ENCODE measurements at regions not wholly inside any gene's neighbourhood (a gene's known extent, or its start where the extent isn't known, plus 50 kb on each side); places are given as distances from the start of the nearest gene placed in this dataset.
"Not testable (repeated sequence)": the region's sequence is repeated elsewhere in the genome, so short reads cannot be mapped to it uniquely, and the experiment has no call there.

DNA sequence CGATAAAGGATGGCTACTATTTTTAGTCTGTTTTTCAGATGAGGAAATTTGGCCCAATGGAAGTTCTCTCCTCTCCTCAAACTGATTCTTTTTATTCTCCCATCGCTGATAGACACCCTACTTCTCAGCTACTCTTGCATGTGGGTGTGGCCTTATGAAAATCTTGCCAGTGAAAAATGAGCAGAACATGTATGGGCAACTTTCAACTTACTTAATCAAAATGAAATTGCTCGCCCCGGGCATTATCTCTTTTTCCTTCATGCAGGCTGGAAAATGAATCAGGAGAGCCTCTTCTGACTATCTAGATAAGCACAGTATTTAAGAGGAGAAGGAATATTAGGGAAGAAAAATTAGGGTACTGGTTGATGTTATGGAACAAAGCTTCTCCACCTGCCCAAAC, 2354.7 kb upstream of the RAG2 start:
- DNase-seq, result no peak
- Histone ChIP-seq H3K36me3 (replicated peaks; ENCODE audit: control insufficient read depth, insufficient read depth, low read length) (no peaks in the 10 kb centered on the region), H3K4me3 (ENCODE audit: insufficient read depth, low read depth, low read length) (no peak overlapping the region), H3K27me3 (ENCODE audit: control insufficient read depth, insufficient read depth, low read length) (no peaks in the 10 kb centered on the region)

DNA sequence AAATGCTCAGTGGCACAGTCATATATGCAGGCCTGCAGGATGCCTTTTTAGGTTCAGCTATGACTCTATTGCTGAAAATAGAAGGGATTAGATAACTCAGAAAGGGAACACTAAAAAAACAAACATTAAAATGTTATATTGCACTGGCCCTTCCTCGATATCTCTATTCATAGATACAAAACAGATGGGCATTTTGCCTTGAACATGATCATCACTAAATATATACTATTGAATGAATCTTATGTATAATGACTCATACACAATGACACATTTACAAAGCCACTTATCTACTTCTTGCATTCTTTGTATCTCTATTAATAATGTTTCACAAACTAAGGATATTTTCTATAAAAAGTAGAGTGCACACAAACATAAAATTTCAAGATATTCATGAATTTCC, 2352.8 kb upstream of the RAG2 start:
- no peak overlapping the region for H3K4me3 ChIP-seq (ENCODE audit: insufficient read depth, low read depth, low read length)
- no peaks in the 10 kb centered on the region for H3K36me3 ChIP-seq (replicated peaks; ENCODE audit: control insufficient read depth, insufficient read depth, low read length)
- H3K27me3 ChIP-seq (ENCODE audit: control insufficient read depth, insufficient read depth, low read length), result no peaks in the 10 kb centered on the region
- DNase-seq, result no peak

DNA sequence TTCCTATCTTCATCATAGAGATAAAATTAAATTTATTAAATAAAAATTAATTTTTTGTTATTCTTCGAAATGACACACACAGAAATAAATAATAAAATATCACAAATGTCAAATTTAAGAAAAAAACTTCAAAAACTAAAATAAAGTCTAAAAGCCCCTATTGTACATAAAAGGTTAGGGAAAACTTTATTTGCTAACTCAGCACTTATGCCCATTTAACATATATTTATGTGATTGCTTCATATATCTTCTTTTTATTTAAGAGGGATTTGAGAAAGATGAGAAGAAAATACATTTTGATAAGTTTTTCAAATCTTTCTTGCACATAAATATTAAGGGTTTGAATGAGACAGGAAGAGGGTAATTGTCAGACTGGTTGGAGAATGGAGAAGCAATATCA, 2350.4 kb upstream of the RAG2 start:
- Histone ChIP-seq H3K36me3 (replicated peaks; ENCODE audit: control insufficient read depth, insufficient read depth, low read length) (no peaks in the 10 kb centered on the region), H3K4me3 (ENCODE audit: insufficient read depth, low read depth, low read length) (no peak overlapping the region), H3K27me3 (ENCODE audit: control insufficient read depth, insufficient read depth, low read length) (no peaks in the 10 kb centered on the region)
- DNase-seq, result no peak

DNA sequence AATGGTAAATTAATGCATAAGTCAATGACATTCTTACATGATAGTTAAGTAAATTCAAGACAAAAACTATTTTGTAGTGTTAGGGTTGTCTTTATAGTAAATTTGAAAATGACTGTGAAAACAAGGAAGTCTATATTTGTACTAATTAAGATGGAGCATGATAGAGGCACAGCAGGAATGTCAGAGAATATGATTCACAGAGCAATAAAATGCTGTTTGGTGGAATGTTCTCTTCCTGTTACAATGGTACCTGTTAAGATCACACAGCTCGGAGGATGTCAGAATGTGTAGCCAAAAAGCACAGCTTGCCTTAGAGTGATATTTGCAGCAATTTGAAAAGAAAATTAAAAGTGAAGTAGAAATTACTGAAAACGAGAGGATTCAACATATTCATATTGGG, 2339.7 kb upstream of the RAG2 start:
- Histone ChIP-seq H3K36me3 (replicated peaks; ENCODE audit: control insufficient read depth, insufficient read depth, low read length) (no peaks in the 10 kb centered on the region), H3K27me3 (ENCODE audit: control insufficient read depth, insufficient read depth, low read length) (no peaks in the 10 kb centered on the region), H3K4me3 (ENCODE audit: insufficient read depth, low read depth, low read length) (no peak overlapping the region)
- no peak for DNase-seq

DNA sequence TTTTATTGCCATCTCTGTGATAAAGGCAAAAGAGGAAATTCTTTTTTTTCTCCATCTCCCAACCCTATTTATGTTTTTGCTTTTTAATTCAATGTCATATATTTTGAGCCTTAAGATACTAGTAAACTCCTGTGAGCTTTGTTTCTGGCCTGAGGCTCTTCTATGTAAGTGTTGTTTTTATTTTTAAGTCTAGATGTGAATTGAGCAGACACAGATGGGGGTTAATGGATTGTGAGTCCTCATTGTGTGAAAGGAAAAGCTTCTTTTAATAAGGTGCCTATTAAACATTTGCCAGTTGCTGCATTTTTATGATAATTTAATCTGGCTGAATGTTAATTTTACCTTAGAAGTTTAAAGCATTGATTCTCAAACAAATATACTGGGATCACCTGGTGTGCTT, 2337.9 kb upstream of the RAG2 start:
- Histone ChIP-seq H3K27me3 (ENCODE audit: control insufficient read depth, insufficient read depth, low read length) (no peaks in the 10 kb centered on the region), H3K4me3 (ENCODE audit: insufficient read depth, low read depth, low read length) (no peak overlapping the region), H3K36me3 (replicated peaks; ENCODE audit: control insufficient read depth, insufficient read depth, low read length) (no peaks in the 10 kb centered on the region)
- no peak for DNase-seq

DNA sequence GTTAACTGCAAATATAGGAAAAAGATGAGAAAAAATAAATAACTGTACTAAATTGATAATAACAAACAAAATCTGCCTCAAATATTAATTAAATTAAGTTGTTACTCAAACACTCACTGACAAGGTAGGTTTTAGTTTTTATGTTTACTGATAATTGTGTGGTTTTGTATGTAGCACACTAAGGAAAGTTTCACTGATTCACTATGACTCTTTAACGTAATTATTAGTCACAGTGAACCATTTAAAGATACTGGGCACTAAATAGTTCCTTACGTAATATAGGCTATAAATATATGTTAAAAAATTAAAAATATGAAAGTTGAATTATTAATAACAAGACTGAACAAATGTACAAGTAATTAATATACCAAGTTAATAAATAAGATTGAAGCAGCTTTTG, 2330.0 kb upstream of the RAG2 start:
- Histone ChIP-seq H3K27me3 (ENCODE audit: control insufficient read depth, insufficient read depth, low read length) (no peaks in the 10 kb centered on the region), H3K4me3 (ENCODE audit: insufficient read depth, low read depth, low read length) (no peak overlapping the region), H3K36me3 (replicated peaks; ENCODE audit: control insufficient read depth, insufficient read depth, low read length) (no peaks in the 10 kb centered on the region)
- no peak for DNase-seq

DNA sequence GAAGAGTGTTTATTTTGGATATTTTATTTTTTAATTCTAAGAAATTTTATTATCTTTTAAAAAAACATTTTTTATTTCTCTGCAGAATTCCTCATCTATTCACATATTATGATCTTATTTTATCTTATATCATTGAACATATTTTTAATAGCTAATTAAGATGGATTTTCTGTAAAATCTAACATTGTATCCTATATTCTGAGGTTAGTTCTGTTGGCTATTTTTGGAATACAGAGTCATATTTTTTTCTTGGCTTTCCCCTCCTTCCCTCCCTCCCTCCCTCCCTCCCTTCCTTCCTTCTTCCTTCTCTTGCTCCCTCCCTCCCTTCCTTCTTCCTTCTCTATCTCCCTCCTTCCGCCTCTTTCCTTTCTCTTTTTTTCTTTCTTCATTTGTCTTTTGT, 2326.6 kb upstream of the RAG2 start:
- Histone ChIP-seq H3K27me3 (ENCODE audit: control insufficient read depth, insufficient read depth, low read length) (no peaks in the 10 kb centered on the region), H3K4me3 (ENCODE audit: insufficient read depth, low read depth, low read length) (no peak overlapping the region), H3K36me3 (replicated peaks; ENCODE audit: control insufficient read depth, insufficient read depth, low read length) (no peaks in the 10 kb centered on the region)
- no peak for DNase-seq

DNA sequence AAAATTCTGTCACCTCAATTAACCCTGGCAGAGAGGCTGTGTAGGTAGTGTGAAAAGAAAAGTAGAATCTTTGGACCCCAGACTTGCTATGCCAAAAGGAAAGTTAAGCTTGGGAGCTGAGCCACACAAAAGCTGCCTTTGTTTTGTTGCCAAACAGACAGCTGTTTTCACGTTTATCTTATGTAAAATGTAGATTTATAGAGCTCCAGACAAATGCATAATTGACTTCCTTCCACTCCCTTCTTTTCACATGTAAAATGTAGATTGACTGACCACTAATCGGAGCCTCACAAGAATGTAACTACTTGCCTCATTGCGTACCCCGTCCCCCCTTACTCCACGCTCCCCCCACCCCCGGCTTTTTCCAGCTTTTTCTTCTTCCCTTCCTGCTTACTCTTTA, 2302.2 kb upstream of the RAG2 start:
- no peaks in the 10 kb centered on the region for H3K36me3 ChIP-seq (replicated peaks; ENCODE audit: control insufficient read depth, insufficient read depth, low read length)
- no peaks in the 10 kb centered on the region for H3K27me3 ChIP-seq (ENCODE audit: control insufficient read depth, insufficient read depth, low read length)
- DNase-seq, result no peak
- no peak overlapping the region for H3K4me3 ChIP-seq (ENCODE audit: insufficient read depth, low read depth, low read length)

DNA sequence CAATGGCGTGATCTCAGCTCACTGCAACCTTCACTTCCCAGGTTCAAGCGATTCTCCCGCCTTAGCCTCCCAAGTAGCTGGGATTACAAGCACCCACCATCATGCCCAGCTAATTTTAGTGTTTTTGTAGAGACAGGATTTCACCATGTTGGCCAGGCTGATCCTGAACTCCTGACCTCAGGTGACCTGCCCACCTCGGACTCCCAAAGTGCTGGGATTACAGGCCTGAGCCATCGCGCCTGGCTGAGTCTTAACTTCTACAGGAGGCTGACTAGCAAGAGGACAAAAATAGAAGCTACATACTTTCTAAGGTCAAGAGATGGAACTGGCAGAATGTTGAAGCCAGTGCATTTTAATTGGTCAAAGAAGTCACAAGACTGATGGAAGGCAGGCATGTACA, 2296.2 kb upstream of the RAG2 start:
- H3K27me3 ChIP-seq (ENCODE audit: control insufficient read depth, insufficient read depth, low read length); H3K36me3 ChIP-seq (replicated peaks; ENCODE audit: control insufficient read depth, insufficient read depth, low read length); DNase-seq; H3K4me3 ChIP-seq (ENCODE audit: insufficient read depth, low read depth, low read length): not testable (repeated sequence)

DNA sequence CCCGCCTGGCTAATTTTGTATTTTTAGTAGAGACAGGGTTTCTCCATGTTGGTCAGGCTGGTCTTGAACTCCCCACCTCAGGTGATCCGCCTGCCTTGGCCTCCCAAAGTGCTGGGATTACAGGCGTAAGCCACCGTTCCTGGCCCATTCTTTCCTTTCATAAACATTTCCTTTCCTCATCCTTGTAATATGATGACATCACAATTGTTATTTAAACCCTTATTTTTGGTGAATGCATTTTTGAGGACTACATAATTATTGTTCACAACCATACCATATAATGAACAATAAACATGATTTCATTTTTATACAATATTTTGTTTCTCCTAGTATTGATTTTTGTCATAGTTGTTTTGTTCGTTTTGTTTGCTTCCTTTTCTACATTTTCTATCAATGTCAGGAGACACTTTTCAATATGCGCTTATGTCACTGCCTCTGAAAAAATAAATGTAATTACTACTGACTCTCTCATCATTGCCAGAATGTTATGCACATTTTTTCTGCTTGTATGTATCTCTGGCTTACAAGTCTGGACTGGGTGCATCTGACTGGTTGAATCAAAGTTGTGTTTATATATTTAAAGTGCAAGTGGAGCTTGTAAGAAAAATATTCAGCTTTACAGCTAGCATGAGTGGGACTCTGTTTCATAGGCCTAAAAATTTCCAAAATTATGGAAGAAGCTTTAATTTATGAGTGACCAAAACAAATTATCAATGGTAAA, 2286.3 kb upstream of the RAG2 start:
- Histone ChIP-seq H3K27me3 (ENCODE audit: control insufficient read depth, insufficient read depth, low read length) (no peaks in the 10 kb centered on the region), H3K36me3 (replicated peaks; ENCODE audit: control insufficient read depth, insufficient read depth, low read length) (no peaks in the 10 kb centered on the region), H3K4me3 (ENCODE audit: insufficient read depth, low read depth, low read length) (no peak overlapping the region)
- no peak for DNase-seq

DNA sequence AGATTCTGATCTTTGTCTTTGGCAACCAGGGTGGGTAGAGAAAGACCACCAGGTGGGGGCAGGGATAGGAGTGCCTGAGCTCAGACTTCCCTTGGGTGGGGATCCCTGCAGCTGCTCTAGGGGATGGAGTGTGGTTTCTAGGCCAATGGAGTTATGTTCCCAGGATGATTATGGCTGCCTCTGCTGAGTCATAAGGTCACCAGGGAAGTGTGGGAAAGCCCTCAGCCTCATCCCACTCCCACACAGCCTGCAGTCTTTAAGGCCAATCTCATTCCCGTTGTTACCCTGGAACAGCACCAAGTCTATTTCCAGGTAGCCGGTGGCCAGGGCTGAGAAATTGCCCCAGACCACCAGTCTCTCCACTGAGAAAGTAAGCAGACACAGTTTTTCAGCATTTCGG, 2269.3 kb upstream of the RAG2 start:
- no peak for DNase-seq
- Histone ChIP-seq H3K27me3 (ENCODE audit: control insufficient read depth, insufficient read depth, low read length) (no peaks in the 10 kb centered on the region), H3K36me3 (replicated peaks; ENCODE audit: control insufficient read depth, insufficient read depth, low read length) (no peaks in the 10 kb centered on the region), H3K4me3 (ENCODE audit: insufficient read depth, low read depth, low read length) (no peak overlapping the region)

DNA sequence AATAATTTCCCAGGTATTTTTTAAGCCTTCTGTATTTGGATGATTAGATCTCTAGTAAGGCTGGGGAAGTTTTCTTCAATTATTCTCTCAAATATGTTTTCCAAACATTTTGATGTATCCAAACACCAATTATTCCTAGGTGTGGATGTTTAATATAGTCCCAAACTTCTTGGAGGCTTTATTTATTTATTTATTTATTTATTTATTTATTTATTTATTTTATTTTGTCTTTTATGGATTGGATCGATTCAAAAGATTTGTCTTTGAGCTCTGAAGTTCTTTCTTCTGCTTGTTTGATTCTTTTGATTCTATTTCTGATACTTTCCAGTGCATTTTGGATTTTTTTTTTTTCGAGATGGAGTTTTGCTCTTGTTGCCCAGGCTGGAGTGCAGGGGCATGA, 2267.9 kb upstream of the RAG2 start:
- Histone ChIP-seq H3K27me3 (ENCODE audit: control insufficient read depth, insufficient read depth, low read length) (no peaks in the 10 kb centered on the region), H3K36me3 (replicated peaks; ENCODE audit: control insufficient read depth, insufficient read depth, low read length) (no peaks in the 10 kb centered on the region), H3K4me3 (ENCODE audit: insufficient read depth, low read depth, low read length) (no peak overlapping the region)
- DNase-seq, result no peak

DNA sequence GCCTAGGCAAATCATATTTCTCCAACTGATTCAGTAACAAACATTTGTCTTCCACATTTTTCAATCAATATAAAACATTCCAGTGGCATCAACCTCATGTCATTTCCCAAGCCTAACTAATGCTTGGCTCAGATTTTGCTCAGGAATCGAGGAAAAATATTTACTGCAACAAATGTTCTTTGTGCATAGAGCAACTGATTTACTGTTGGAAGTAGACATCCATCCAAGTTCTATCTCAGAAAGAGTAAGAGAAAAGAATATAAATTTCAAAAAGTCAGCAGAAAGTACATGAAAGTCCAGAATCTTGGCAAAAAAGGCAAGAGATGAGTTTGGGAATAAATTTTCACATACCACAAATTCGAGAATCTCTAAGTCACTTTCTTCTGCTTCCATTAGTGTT, 2245.0 kb upstream of the RAG2 start:
- DNase-seq, result no peak
- Histone ChIP-seq H3K4me3 (ENCODE audit: insufficient read depth, low read depth, low read length) (no peak overlapping the region), H3K36me3 (replicated peaks; ENCODE audit: control insufficient read depth, insufficient read depth, low read length) (no peaks in the 10 kb centered on the region), H3K27me3 (ENCODE audit: control insufficient read depth, insufficient read depth, low read length) (no peaks in the 10 kb centered on the region)

DNA sequence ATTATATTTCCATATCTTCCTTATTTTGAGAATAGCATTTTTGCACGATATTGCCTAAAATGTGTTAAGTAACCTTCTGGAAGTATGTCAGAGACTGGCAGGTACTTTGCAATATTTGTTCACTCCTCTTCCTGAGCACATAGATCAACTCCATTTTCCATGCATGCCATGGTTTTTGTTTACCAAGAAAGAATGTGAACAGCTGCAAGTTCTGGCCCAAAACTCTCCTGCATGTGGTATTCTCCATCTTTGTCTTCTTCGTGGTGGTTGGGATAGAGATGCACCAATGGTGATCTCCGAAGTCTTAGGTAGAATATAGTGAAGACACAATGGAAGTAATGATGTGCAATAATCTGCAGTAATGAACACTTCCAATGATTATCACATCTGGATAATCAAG, 2241.0 kb upstream of the RAG2 start:
- no peak for DNase-seq
- Histone ChIP-seq H3K27me3 (ENCODE audit: control insufficient read depth, insufficient read depth, low read length) (no peaks in the 10 kb centered on the region), H3K36me3 (replicated peaks; ENCODE audit: control insufficient read depth, insufficient read depth, low read length) (no peaks in the 10 kb centered on the region), H3K4me3 (ENCODE audit: insufficient read depth, low read depth, low read length) (no peak overlapping the region)

DNA sequence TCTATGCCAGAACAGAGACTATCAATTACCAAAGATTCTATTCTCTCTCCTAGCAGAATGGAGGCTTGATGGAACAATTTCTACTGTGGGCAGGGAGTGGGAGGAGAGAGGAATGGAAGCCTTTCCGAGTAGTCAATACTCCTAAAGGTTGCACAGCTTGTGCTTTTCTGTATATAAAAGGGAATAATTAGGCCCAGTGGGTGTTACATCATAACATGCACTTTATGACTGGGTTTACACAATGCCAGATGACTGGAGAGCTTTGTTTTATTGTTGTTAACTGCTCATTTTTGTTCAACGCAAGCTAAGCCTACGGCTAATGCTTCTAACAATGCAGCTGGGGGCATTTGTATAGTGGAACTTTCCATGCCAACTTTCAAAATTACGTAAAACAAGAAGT, 2237.9 kb upstream of the RAG2 start:
- Histone ChIP-seq H3K36me3 (replicated peaks; ENCODE audit: control insufficient read depth, insufficient read depth, low read length) (no peaks in the 10 kb centered on the region), H3K4me3 (ENCODE audit: insufficient read depth, low read depth, low read length) (no peak overlapping the region), H3K27me3 (ENCODE audit: control insufficient read depth, insufficient read depth, low read length) (no peaks in the 10 kb centered on the region)
- DNase-seq, result no peak

DNA sequence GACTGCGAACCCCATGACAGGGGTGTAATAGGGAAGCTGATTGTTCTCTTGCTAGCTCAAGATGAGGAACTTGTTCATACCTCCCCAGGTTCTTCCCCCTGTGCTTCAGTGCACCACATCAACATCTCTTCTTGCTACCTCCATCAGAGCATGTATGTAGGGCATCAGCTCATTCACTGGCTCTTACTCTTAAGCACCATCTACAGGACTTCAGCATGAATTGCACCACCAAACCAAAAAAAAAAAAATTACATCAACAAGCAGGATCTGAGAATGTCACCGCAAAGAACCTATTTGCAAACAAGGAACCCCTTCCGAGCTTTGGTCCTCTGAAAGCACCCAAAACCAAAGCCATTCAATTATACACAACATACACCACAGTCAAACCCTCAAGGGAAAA, 2226.5 kb upstream of the RAG2 start:
- H3K4me3 ChIP-seq (ENCODE audit: insufficient read depth, low read depth, low read length), result no peak overlapping the region
- peak; percentile 13 for DNase-seq
- H3K36me3 ChIP-seq (replicated peaks; ENCODE audit: control insufficient read depth, insufficient read depth, low read length), result no peaks in the 10 kb centered on the region
- H3K27me3 ChIP-seq (ENCODE audit: control insufficient read depth, insufficient read depth, low read length), result no peaks in the 10 kb centered on the region

Measured in H7 (cell line).